CD4-positive, alpha-beta T cell (primary cell): ENCODE measurements at regions not wholly inside any gene's neighbourhood (a gene's known extent, or its start where the extent isn't known, plus 50 kb on each side); places are given as distances from the start of the nearest gene placed in this dataset.

ENCODE experiments used
- ATAC-seq: fragments of 200-7000 bp; cut with Tn5 transposase; one replicate; pipeline ENCODE4 v1.10.0; 2022; ENCODE audit warnings: mild to moderate bottlenecking; ENCODE audit not compliant: poor library complexity
- CTCF ChIA-PET: fragments of 350-600 bp; sonication (Branson Sonifier 250); formaldehyde crosslinking; loops from one replicate; lab custom pipeline; 2021; ENCODE audit warnings: antibody characterized with exemption, inconsistent platforms; lab: Charles Lee
- POLR2A ChIA-PET: fragments of 350-600 bp; sonication (Branson Sonifier 250); formaldehyde crosslinking; loops from one replicate; lab custom pipeline; 2021; ENCODE audit warnings: antibody characterized with exemption, inconsistent platforms; lab: Charles Lee
- DNase-seq, 14 experiments: peaks; one replicate each; pipeline ENCODE4 v3.0.0-alpha.2; 2013 to 2020; ENCODE audit warnings: mixed read lengths in 2 of 14
- H3K27ac ChIP-seq, 2 donors: one replicate each; pipeline versions ENCODE4 v1.5.1 to v1.7.0; 2013; ENCODE audit warnings: low read length in 2 of 2, low read depth in 1 of 2, mild to moderate bottlenecking in 1 of 2
- H3K27me3 ChIP-seq, 2 experiments: 1 replicate in 1 of 2; 2 replicates in 1 of 2; pipeline versions ENCODE4 v1.6.1 to v1.7.0; 2013; ENCODE audit warnings: low read length in 2 of 2, control low read depth in 1 of 2, mild to moderate bottlenecking in 1 of 2, moderate library complexity in 1 of 2; ENCODE audit not compliant: insufficient read depth in 2 of 2, control insufficient read depth in 1 of 2
- H3K36me3 ChIP-seq: one replicate; pipeline ENCODE4 v1.6.1; 2013; ENCODE audit warnings: low read length, control low read depth; ENCODE audit not compliant: insufficient read depth
- H3K4me1 ChIP-seq: one replicate; pipeline ENCODE4 v1.6.1; 2013; ENCODE audit warnings: low read length, control low read depth; ENCODE audit not compliant: insufficient read depth
- H3K4me3 ChIP-seq: one replicate; pipeline ENCODE4 v1.5.1; 2013; ENCODE audit warnings: mild to moderate bottlenecking, low read length, moderate library complexity
- H3K9me3 ChIP-seq, 2 experiments: 1 replicate in 1 of 2; 2 replicates in 1 of 2; pipeline versions ENCODE4 v1.6.1 to v1.7.0; 2013; ENCODE audit warnings: low read length in 2 of 2, mild to moderate bottlenecking in 2 of 2, control low read depth in 1 of 2, moderate library complexity in 1 of 2; ENCODE audit not compliant: control insufficient read depth in 1 of 2, insufficient read depth in 1 of 2
- H3K27ac Mint-ChIP-seq: one replicate; pipeline ENCODE4 v1.8.0; 2020; ENCODE audit warnings: mixed read lengths
- H3K27me3 Mint-ChIP-seq: one replicate; pipeline ENCODE4 v1.8.0; 2021; ENCODE audit warnings: mixed read lengths
- H3K36me3 Mint-ChIP-seq: one replicate; pipeline ENCODE4 v1.8.0; 2021; ENCODE audit warnings: low read depth, mixed read lengths
- H3K4me1 Mint-ChIP-seq: one replicate; pipeline ENCODE4 v1.8.0; 2021; ENCODE audit warnings: low read depth, mixed read lengths
- H3K4me3 Mint-ChIP-seq: one replicate; pipeline ENCODE4 v1.8.0; 2020; ENCODE audit warnings: mild to moderate bottlenecking, mixed read lengths
- H3K9me3 Mint-ChIP-seq: one replicate; pipeline ENCODE4 v1.8.0; 2020; ENCODE audit warnings: mixed read lengths
- CTCF ChIP-seq: fragments of 200-600 bp; IDR thresholded peaks from one replicate; pipeline ENCODE4 v1.8.0; 2022; ENCODE audit warnings: antibody characterized with exemption, mild to moderate bottlenecking
- intact Hi-C, 2 experiments: fragments of 100-400 bp; cut with DNase I in 1 of 2; cut with micrococcal nuclease in 1 of 2; formaldehyde crosslinking; loops; one replicate each; pipeline versions ENCODE4 v1.15.1 to v1.9.0; 2023 to 2025; cut with DNase I, micrococcal nuclease

GRCh38 chr1:47674189-47674588 lies 236.3 kb downstream of the FOXD2 start:
- ChIA-PET CTCF (no interaction called here), POLR2A (no interaction called here)
- no peak overlapping the region for H3K4me3 Mint-ChIP-seq
- Histone ChIP-seq H3K27me3 (no peaks in the 10 kb centered on the region), H3K9me3 (peaks cover 0 to 7% of the 10 kb centered on the region in 2 experiments), H3K27ac (no peak overlapping the region), H3K36me3 (no peaks in the 10 kb centered on the region), H3K4me3 (no peak overlapping the region), H3K4me1 (no peaks in the 10 kb centered on the region)
- peaks cover 12% of the 10 kb centered on the region for H3K27me3 Mint-ChIP-seq
- H3K27ac Mint-ChIP-seq: no peak overlapping the region
- H3K4me1 Mint-ChIP-seq: no peaks in the 10 kb centered on the region
- peaks cover 7% of the 10 kb centered on the region for H3K9me3 Mint-ChIP-seq
- intact Hi-C loops: no loop called here
- ATAC-seq: no peak
- no peak for TF ChIP-seq CTCF
- no peaks in the 10 kb centered on the region for H3K36me3 Mint-ChIP-seq
- no peak for DNase-seq

- no peak for TF ChIP-seq CTCF
- H3K27me3 Mint-ChIP-seq: peaks cover 11% of the 10 kb centered on the region
- H3K4me1 Mint-ChIP-seq: no peaks in the 10 kb centered on the region
- H3K4me3 ChIP-seq: no peak overlapping the region
- no peak for DNase-seq
- ATAC-seq: no peak
- H3K36me3 ChIP-seq: no peaks in the 10 kb centered on the region
- peaks cover 0 to 7% of the 10 kb centered on the region in 2 experiments for H3K9me3 ChIP-seq
- no peaks in the 10 kb centered on the region for H3K36me3 Mint-ChIP-seq
- no peaks in the 10 kb centered on the region for H3K4me1 ChIP-seq
- H3K9me3 Mint-ChIP-seq: peaks cover 7% of the 10 kb centered on the region
- ChIA-PET CTCF (no interaction called here), POLR2A (no interaction called here)
- H3K27me3 ChIP-seq: no peaks in the 10 kb centered on the region
- H3K27ac ChIP-seq: no peak overlapping the region
- no peak overlapping the region for H3K4me3 Mint-ChIP-seq
- intact Hi-C loops: no loop called here
- H3K27ac Mint-ChIP-seq: no peak overlapping the region
Observed at GRCh38 chr1:47675047-47675675, 237.3 kb downstream of the FOXD2 start.

DNA sequence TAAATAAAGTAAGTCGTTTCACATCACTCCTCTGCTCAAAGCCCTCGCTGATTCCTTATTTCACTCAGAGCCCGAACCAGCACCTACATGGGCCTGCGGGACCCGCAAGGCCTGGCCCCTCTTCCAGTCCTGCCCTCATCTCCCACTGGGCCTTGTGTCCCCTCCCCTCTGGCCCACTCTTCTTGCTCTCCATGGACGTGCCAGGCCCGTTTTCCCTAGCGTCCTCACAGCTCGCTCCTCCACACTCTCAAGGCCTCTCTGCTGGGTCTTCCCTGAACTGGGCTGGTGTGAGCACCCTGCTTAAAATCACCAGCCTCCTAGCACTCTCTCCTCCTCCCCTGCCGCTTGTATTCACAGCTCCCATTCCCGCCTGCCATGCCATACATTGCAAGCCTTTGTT lies 237.9 kb downstream of the FOXD2 start:
- POLR2A ChIA-PET: no interaction called here
- Mint-ChIP-seq H3K9me3 (peaks cover 7% of the 10 kb centered on the region), H3K27ac (no peak overlapping the region), H3K4me1 (no peaks in the 10 kb centered on the region), H3K27me3 (peaks cover 6% of the 10 kb centered on the region), H3K36me3 (no peaks in the 10 kb centered on the region), H3K4me3 (no peak overlapping the region)
- Histone ChIP-seq H3K4me3 (no peak overlapping the region), H3K9me3 (peaks cover 0 to 7% of the 10 kb centered on the region in 2 experiments), H3K27me3 (no peaks in the 10 kb centered on the region), H3K36me3 (no peaks in the 10 kb centered on the region), H3K4me1 (no peaks in the 10 kb centered on the region), H3K27ac (no peak overlapping the region)
- intact Hi-C loops: no loop called here
- ATAC-seq (no peak), DNase-seq (no peak)
- no peak for TF ChIP-seq CTCF
- CTCF ChIA-PET: no interaction called here
